Esophagus mucosa (tissue), 1 donor: ENCODE measurements at regions not wholly inside any gene's neighbourhood (a gene's known extent, or its start where the extent isn't known, plus 50 kb on each side); places are given as distances from the start of the nearest gene placed in this dataset.

Source experiments
- ATAC-seq: fragments of 200-7000 bp; cut with Tn5 transposase; one replicate; pipeline ENCODE4 v1.9.1; 2020
- donor health status: DM: yes; HTN: yes; CAD: no.

GRCh38 chr13:103815619-103816018 is 749.4 kb upstream of the SLC10A2 start:
- no peak for ATAC-seq

- no peak for ATAC-seq
Measured at GRCh38 chr13:103812971-103813370, 746.8 kb upstream of the SLC10A2 start.

DNA sequence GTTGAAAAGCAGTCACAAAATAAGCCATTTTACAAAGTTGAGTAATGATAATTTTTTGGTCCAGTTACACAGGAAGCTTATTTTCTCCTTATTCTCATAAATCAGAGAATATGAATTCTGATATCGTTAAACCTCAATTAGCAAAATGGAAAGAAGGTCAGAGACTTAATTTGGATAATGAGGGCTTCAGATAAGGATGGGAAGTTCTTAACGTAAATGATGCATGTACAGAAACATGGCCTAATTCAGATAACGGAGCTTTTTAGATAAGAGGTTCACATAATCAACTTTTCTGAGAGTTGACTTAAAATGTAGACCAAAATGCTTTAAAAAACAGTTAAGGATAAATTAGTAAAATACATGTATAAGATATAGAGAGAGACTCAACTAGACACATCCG is 746.3 kb upstream of the SLC10A2 start:
- no peak for ATAC-seq

DNA sequence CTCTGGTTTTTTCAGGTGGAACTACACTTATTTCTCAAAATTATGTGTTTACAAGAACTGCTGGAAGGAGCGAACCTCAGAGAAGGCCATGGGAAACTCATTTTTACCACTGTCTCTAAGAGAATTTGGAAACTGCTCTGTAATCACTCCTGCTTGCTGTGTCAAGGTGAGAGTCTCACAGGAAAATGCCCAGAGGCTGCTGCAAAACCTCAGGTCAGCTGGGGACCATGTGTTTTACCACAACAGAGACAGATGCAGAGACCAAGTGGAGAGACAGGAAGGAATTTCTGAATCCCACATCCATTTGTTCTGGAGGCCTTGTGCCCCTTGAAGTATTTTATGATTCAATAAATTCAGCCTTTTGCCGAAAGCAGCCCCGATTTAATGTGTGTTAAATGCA is 743.8 kb upstream of the SLC10A2 start:
- ATAC-seq = no peak

DNA sequence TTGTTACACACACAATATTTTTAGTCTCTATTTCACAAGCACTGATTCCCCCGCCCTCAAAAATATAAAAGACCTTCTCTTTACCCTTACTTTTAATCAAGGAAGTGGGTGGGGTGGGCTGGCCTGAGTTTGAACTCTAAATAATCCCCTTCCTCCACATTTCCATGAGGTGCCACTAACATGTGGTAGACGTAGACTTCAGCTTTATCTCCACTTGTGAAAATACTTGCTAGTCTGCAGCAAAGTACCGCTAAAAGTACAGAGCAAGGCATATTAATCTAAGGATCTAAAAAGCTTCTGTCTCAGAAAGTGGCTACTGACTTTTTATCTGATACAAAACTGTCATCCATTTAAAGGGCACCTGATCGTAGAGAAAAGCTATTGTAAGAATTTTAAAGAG is 739.6 kb upstream of the SLC10A2 start:
- ATAC-seq = no peak

GRCh38 chr13:103803349-103803748 is 737.1 kb upstream of the SLC10A2 start:
- ATAC-seq = no peak

DNA sequence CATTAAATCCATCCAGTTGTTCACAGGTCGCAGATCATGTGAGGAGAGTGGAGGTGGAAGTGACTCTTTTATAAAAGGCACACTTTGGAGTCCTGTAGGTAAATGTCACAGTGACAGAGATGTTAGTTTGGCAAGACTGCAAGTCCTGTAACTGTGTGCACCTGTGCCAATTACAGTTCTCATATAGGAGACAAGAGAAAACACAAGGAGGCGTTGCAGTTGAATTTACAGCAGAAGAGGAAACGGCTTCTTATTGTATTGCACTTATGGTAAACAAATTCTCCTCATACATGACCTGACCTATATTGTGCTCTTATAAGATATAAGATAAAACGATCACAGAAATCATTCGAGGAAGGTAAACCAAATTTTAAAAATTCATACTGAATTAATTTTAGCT is 732.8 kb upstream of the SLC10A2 start:
- no peak for ATAC-seq

- ATAC-seq = no peak
Measured at GRCh38 chr13:103795892-103796478, 729.8 kb upstream of the SLC10A2 start.

DNA sequence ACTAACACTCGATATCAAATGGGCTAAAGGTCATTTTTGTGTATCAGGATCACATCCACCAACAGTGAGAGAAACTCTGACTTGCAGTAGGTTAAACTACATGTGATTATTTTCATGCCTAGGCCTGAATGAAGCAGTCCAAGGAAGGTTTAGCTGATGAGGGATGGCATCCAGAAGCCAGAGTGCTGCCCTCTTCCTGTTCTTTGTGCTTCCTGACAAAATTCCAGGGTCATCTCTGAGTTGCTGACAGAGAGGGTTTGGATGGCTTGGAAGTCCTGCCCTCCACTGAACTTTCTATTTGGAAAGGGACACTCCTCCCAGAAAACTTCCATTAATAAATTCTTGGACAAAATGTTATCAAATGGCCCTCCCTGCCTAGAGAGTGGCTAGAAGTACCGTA is 728.3 kb upstream of the SLC10A2 start:
- no peak for ATAC-seq

DNA sequence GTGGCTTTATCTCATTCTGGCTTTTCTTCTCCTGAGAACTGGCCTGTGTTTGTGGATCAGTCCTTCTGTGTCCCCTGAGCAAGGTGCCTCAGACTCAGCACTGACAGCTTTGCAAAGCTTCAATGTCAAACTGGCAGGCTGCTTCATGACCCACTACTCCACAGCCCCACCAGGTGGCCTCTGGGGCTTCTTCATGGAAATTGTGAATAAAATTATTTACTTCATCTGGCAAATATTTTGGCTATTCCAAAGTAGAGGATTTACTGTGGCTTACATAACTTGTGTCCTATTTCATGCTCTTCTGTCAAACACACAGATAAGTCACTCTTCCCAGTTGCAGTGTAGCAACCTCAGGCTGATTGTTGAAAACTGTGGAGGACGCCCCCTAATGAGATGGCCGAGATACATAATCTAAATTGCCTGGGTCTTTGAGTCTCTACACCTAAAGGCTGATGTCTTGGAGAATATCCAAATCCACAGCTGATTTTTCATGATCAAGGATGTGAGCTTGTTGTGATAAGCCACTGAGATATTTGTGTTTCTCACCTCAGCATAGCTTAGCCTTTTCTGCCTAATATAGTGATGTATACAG is 721.9 kb upstream of the SLC10A2 start:
- no peak for ATAC-seq

- no peak for ATAC-seq
Measured at GRCh38 chr13:103772576-103772975, 706.4 kb upstream of the SLC10A2 start.

DNA sequence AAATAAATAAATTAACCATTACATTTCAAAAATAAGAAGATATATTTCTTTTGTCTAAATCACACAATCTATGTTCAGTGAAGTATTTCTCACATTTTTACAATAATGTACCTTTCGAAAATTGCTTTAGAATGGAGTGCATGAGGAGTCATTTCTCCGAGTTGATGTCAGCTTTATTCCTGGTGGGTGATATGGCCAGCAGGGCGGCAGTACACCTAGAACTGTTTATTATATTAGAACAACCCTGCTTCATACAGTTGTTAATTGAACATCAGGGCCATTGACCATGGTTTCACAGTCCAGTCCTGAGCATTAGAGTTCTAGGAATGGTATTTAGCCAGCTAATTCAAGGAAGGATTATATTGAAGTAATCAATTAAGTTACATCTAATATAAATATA is 696.3 kb upstream of the SLC10A2 start:
- ATAC-seq = no peak

- no peak for ATAC-seq
Measured at GRCh38 chr13:103759361-103759760, 693.1 kb upstream of the SLC10A2 start.

DNA sequence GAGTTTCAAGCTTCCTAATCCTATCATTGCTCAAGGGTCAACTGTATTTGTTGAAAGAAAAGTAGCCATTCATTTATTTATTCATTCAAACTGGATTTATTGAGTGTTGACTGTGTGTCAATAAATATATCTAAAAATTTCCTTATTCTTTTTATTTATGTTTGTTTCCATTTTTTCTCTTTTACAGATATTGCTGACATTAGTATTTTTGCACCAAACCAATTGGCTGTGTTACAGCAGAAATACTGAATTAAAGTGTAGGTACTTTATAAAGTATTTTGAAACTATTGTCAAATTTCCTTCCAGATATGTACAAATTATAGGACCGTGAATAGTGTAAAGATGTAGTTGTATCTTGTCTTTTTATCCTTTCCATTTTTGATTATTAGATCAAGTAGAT is 692.0 kb upstream of the SLC10A2 start:
- no peak for ATAC-seq

GRCh38 chr13:103757361-103757760 is 691.1 kb upstream of the SLC10A2 start:
- ATAC-seq = no peak

DNA sequence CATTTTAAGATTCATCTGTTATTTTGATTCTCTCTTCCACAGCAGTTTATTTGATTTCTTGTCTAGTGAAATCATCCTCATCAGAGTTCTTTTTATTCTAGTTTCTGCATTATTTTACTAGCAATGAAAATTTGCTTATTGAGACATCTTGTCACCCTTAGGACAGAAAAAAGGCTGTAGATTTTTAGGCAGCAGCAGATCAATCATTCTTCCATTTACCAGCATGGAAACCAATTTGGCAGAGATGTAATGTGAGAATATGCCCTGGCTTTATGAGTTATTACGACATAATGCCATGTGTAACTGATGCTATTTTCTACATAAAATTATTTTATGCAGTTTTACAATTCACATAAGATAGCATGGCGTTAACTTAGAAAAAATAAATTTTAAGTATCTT is 688.6 kb upstream of the SLC10A2 start:
- ATAC-seq = no peak

- ATAC-seq = no peak
Measured at GRCh38 chr13:103734837-103735236, 668.6 kb upstream of the SLC10A2 start.

- ATAC-seq = no peak
Measured at GRCh38 chr13:103731959-103732358, 665.7 kb upstream of the SLC10A2 start.

DNA sequence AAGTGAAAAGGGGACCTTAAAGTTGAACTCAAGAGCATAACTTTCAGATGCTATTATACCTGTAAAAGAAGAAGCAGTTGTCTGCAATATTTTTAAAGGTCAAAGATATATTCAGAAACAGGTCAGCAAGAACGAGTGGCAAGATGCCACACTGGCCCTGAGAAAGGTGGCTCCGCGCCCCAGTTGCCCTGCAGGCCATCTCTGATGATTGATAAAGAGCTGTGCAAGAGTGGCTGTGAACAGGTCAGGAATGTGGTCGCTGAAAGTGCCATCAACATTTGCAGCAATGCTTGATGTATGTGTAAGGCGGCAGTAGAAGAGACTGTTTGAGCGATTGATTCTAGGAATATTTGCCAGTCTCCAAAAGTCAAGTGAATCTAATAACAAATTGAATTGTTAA is 664.2 kb upstream of the SLC10A2 start:
- ATAC-seq = no peak

GRCh38 chr13:103726808-103727207 is 660.6 kb upstream of the SLC10A2 start:
- ATAC-seq = no peak

GRCh38 chr13:103716718-103717117 is 650.5 kb upstream of the SLC10A2 start:
- no peak for ATAC-seq

- no peak for ATAC-seq
Measured at GRCh38 chr13:103715335-103715734, 649.1 kb upstream of the SLC10A2 start.

DNA sequence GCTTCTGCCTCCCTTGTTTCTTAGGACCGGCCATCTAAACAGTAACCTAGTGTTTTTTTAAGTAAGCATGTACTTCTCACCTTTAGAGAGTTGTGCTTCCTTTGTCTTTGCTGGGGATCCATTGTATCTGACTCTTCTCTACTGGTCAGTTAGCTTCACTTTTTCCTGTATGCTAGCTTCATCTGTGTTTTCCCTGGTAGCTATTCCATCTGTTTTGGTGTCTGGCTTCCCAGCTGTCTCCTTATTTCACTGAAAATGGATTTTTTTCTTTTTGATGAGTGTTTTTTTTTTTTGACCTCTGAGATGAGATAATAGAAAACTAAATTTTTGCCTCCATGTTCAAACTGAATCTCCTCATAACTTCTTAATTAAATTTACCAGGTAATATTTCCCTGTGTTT is 637.0 kb upstream of the SLC10A2 start:
- ATAC-seq = no peak

GRCh38 chr13:103698000-103698399 is 631.8 kb upstream of the SLC10A2 start:
- no peak for ATAC-seq

- ATAC-seq = no peak
Measured at GRCh38 chr13:103695320-103695719, 629.1 kb upstream of the SLC10A2 start.
